AG10803 (cell line): ENCODE measurements at regions not wholly inside any gene's neighbourhood (a gene's known extent, or its start where the extent isn't known, plus 50 kb on each side); places are given as distances from the start of the nearest gene placed in this dataset.
A peak's percentile ranks its signal among the peaks of the same experiment; 100 is the strongest.
"Not testable (repeated sequence)": the region's sequence is repeated elsewhere in the genome, so short reads cannot be mapped to it uniquely, and the experiment has no call there.

Source experiments
- DNase-seq: peaks from one replicate; pipeline ENCODE4 v3.0.0; 2010; ENCODE audit warnings: low read depth
- H3K4me3 ChIP-seq: 2 replicates; pipeline ENCODE4 v1.5.1; 2011; ENCODE audit warnings: mild to moderate bottlenecking, low read length, control low read depth
- TF ChIP-seq, protein P1 (sequence below): conservative IDR thresholded peaks from 2 replicates; pipeline ENCODE4 v1.5.1; 2011; ENCODE audit warnings: mild to moderate bottlenecking, low read length, control low read depth, inconsistent platforms

GRCh38 chr9:13810510-13810909 lies 503.4 kb downstream of the NFIB start:
- no peak overlapping the region for H3K4me3 ChIP-seq
- TF ChIP-seq, protein P1, sequence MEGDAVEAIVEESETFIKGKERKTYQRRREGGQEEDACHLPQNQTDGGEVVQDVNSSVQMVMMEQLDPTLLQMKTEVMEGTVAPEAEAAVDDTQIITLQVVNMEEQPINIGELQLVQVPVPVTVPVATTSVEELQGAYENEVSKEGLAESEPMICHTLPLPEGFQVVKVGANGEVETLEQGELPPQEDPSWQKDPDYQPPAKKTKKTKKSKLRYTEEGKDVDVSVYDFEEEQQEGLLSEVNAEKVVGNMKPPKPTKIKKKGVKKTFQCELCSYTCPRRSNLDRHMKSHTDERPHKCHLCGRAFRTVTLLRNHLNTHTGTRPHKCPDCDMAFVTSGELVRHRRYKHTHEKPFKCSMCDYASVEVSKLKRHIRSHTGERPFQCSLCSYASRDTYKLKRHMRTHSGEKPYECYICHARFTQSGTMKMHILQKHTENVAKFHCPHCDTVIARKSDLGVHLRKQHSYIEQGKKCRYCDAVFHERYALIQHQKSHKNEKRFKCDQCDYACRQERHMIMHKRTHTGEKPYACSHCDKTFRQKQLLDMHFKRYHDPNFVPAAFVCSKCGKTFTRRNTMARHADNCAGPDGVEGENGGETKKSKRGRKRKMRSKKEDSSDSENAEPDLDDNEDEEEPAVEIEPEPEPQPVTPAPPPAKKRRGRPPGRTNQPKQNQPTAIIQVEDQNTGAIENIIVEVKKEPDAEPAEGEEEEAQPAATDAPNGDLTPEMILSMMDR, result no peak
- DNase-seq, result no peak

DNA sequence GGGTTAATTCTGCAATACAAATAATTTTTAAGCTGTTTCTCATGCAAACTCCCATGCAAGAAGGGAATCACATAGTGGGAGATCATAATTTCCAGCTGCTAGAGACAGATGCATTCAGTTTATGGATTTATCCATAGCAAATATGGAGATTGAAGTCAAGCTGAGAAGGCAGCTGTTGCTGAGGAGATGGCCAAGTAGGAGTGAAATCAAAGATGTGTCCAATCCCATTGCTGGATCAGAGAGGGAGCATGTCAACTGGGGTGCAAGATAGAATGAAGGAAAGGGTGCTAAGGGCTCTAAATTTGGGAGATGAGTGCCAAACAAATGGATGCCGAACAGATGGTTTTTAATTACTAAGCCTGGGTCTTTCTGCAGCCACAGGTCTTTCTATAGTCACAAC lies 504.5 kb downstream of the NFIB start:
- DNase-seq, result no peak
- H3K4me3 ChIP-seq, result no peak overlapping the region
- TF ChIP-seq, protein P1, result no peak

- TF ChIP-seq, protein P1, result no peak
- DNase-seq, result no peak
- no peak overlapping the region for H3K4me3 ChIP-seq
Measured at GRCh38 chr9:13807118-13807517, 506.8 kb downstream of the NFIB start.

- no peak for DNase-seq
- TF ChIP-seq, protein P1, result no peak
- no peak overlapping the region for H3K4me3 ChIP-seq
Measured at GRCh38 chr9:13806714-13807113, 507.2 kb downstream of the NFIB start.

- DNase-seq, result peak; percentile 7
- TF ChIP-seq, protein P1, result no peak
- no peak overlapping the region for H3K4me3 ChIP-seq
Measured at GRCh38 chr9:13805546-13805945, 508.4 kb downstream of the NFIB start.

DNA sequence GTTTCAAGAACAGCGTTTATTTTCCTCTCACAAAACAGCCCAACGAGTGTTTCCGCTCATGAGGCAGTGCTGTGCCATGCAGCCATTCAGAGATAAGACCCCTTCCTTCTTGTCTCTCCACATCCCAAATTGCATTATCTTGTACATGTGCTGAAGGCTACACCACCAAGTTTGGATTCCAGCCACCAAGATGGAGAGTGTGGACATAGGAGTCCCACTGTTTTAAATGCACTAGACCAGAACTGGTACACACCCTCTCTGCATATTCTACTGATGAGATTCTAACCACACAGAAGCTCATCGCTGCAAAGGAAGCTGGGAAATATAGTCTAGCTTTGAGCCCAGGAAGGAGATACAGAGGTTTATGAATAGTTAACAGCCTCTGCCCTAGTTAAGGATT lies 509.4 kb downstream of the NFIB start:
- H3K4me3 ChIP-seq, result no peak overlapping the region
- DNase-seq, result no peak
- TF ChIP-seq, protein P1, result no peak

GRCh38 chr9:13800776-13801175 lies 513.2 kb downstream of the NFIB start:
- no peak for DNase-seq
- TF ChIP-seq, protein P1, result no peak
- H3K4me3 ChIP-seq, result no peak overlapping the region

GRCh38 chr9:13797701-13798100 lies 516.2 kb downstream of the NFIB start:
- not testable (repeated sequence) for H3K4me3 ChIP-seq, DNase-seq
